ENCODE measurements at regions not wholly inside any gene's neighbourhood (a gene's known extent, or its start where the extent isn't known, plus 50 kb on each side); places are given as distances from the start of the nearest gene placed in this dataset.

DNA sequence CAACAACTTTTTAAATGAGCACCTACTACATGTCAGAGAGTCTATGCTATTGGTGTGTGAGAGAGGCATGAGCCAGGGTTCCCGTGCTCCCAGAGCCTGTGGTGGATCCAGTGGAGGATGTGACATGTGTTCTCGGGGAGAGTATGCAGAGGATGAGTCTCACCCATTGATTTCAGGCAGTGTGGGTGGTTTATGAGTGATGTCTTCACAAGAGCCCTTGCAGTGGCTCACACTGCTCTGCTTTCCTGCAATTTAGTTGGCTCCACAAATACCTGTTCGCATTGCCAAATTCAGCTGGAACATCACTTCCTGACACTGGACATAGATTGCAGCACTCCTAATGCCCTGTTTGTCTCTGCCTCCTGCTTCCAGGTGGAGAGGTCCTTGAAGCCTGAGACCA lies 243.6 kb upstream of the CXCR4 start:
- Histone ChIP-seq H3K27ac (peak overlapping the region; percentile 24), H3K27me3 (no peaks in the 10 kb centered on the region), H3K4me3 (ENCODE audit: low read depth in 1 of 2, low read length in 1 of 2) (no peak overlapping the region), H3K4me1 (ENCODE audit: control insufficient read depth in 1 of 2, insufficient read depth in 1 of 2, low read depth in 1 of 2, low read length in 1 of 2) (no peaks in the 10 kb centered on the region), H3K36me3 (no peaks in the 10 kb centered on the region), H3K9me3 (no peaks in the 10 kb centered on the region)
- TF ChIP-seq, protein P1, sequence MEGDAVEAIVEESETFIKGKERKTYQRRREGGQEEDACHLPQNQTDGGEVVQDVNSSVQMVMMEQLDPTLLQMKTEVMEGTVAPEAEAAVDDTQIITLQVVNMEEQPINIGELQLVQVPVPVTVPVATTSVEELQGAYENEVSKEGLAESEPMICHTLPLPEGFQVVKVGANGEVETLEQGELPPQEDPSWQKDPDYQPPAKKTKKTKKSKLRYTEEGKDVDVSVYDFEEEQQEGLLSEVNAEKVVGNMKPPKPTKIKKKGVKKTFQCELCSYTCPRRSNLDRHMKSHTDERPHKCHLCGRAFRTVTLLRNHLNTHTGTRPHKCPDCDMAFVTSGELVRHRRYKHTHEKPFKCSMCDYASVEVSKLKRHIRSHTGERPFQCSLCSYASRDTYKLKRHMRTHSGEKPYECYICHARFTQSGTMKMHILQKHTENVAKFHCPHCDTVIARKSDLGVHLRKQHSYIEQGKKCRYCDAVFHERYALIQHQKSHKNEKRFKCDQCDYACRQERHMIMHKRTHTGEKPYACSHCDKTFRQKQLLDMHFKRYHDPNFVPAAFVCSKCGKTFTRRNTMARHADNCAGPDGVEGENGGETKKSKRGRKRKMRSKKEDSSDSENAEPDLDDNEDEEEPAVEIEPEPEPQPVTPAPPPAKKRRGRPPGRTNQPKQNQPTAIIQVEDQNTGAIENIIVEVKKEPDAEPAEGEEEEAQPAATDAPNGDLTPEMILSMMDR (IDR thresholded peaks at IDR 0.05), result no peak

DNA sequence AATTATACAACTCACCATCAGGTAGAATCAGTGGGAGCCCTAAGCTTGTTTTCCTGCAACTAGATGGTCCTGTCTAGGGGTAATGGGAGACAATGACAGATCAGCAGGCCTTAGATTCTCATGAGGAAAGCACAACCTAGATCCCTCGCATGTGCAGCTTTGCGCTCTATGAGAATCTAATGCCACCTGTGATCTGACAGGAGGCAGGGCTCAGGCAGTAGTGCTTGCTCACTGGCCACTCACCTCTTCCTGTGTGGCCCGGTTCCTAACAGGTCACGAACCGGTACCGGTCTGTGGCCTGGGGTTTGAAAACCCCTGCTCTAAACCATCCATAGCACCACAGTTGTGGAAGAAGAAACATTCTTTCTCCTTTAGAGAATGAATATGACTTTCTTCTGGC lies 242.8 kb upstream of the CXCR4 start:
- Histone ChIP-seq H3K4me1 (ENCODE audit: control insufficient read depth in 1 of 2, insufficient read depth in 1 of 2, low read depth in 1 of 2, low read length in 1 of 2) (no peaks in the 10 kb centered on the region), H3K4me3 (ENCODE audit: low read depth in 1 of 2, low read length in 1 of 2) (no peak overlapping the region), H3K27ac (peak overlapping the region; percentile 24), H3K36me3 (no peaks in the 10 kb centered on the region), H3K27me3 (no peaks in the 10 kb centered on the region), H3K9me3 (no peaks in the 10 kb centered on the region)
- TF ChIP-seq, protein P1 (IDR thresholded peaks at IDR 0.05), result no peak

DNA sequence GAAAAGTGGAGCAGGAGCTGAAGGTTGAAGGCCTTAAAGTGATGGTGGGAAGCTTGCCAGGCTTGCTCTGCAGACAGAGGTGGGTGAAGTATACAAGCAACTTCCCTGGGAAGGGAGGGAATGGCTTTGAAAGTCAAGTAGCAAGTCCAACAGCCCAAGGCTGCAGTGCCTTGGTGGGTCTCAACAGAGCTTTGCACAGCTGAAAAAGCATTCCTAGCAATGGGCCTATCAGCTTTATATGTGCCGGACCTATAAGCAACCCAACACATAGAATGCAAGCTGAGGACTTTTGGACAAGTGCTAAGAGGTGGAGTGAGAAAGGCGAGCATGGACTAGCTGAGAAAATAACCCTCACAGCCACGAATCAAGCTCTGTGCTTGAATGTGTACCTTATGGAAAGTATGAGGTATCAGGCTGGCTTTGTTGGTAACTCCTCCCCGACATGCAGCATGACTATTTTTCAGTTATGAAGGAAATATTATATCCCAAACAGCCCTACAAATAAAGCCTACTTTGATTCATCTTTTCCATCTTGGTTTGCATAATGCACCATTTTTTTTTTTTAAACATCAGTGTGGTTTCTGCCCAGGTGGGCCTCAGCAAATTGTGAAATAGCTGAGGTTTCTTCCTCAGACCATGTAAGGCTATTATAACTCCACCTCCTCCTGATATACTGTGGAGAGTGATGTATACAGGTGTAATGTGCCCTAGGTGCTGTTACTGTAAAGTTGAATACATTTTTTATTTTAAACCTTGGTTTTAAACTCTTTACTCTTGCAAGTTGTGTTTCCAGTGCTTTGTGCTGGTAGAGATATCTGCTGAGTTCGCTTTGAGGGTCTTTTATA lies 241.4 kb upstream of the CXCR4 start:
- TF ChIP-seq, protein P1 (IDR thresholded peaks at IDR 0.05), result no peak
- Histone ChIP-seq H3K27me3 (no peaks in the 10 kb centered on the region), H3K4me1 (ENCODE audit: control insufficient read depth in 1 of 2, insufficient read depth in 1 of 2, low read depth in 1 of 2, low read length in 1 of 2) (no peaks in the 10 kb centered on the region), H3K4me3 (ENCODE audit: low read depth in 1 of 2, low read length in 1 of 2) (no peak overlapping the region), H3K9me3 (no peaks in the 10 kb centered on the region), H3K27ac (no peak overlapping the region), H3K36me3 (no peaks in the 10 kb centered on the region)

DNA sequence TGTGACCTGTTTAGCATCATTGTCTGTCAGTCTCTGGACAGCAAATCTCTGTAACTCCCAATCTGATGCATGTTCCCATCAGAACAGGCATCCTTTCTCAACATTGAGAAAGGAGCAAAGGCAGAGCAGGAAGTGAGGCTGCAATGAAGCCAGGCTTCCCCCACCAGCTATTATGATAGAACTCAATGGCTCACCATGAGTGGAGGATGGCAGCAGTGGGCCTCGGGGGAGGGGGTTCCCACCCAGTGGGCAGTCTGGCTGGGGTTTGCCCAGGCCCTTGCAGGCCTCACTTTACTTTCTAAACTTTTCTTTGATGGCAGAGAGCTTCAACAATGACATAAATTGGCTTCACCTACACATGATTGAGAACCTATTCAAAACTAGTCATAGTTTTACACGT lies 240.6 kb upstream of the CXCR4 start:
- no peaks in the 10 kb centered on the region for H3K4me1 ChIP-seq (ENCODE audit: control insufficient read depth in 1 of 2, insufficient read depth in 1 of 2, low read depth in 1 of 2, low read length in 1 of 2)
- TF ChIP-seq, protein P1 (IDR thresholded peaks at IDR 0.05), result no peak

DNA sequence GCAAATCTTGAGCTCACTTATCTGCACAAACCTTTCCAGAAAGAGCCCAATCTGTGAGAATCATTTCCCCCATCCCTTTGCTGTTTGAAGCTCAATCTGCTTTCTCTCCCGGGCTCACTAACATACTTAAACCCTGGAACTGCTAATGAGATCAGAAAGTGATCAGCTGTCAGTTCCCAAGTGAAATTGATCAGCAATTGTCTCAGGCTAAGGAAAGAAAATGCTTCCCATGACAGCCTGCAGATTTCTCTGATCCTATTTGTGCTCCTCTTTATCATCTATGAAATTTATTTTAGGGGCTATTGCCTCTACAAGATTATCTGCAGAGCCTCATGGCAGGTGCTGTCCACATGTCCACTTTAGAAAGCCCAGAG lies 239.0 kb upstream of the CXCR4 start:
- no peaks in the 10 kb centered on the region for H3K4me1 ChIP-seq (ENCODE audit: control insufficient read depth in 1 of 2, insufficient read depth in 1 of 2, low read depth in 1 of 2, low read length in 1 of 2)
- H3K36me3 ChIP-seq, result no peaks in the 10 kb centered on the region
- no peak overlapping the region for H3K27ac ChIP-seq
- TF ChIP-seq, protein P1 (IDR thresholded peaks at IDR 0.05), result no peak
- no peaks in the 10 kb centered on the region for H3K27me3 ChIP-seq
- no peaks in the 10 kb centered on the region for H3K9me3 ChIP-seq
- no peak overlapping the region for H3K4me3 ChIP-seq (ENCODE audit: low read depth in 1 of 2, low read length in 1 of 2)

More for the DNA sequence above, 240.6 kb upstream of the CXCR4 start:
- Histone ChIP-seq H3K9me3 (no peaks in the 10 kb centered on the region), H3K27ac (no peak overlapping the region), H3K36me3 (no peaks in the 10 kb centered on the region), H3K27me3 (no peaks in the 10 kb centered on the region), H3K4me3 (ENCODE audit: low read depth in 1 of 2, low read length in 1 of 2) (no peak overlapping the region)

Data from neutrophil (primary cell).